NK-92 treated with Interleukin-12 subunit alpha and Interleukin-12 subunit beta, amount 100 ng/mL, for 24 hours (cell line): ENCODE measurements at regions not wholly inside any gene's neighbourhood (a gene's known extent, or its start where the extent isn't known, plus 50 kb on each side); places are given as distances from the start of the nearest gene placed in this dataset.
"Not testable (repeated sequence)": the region's sequence is repeated elsewhere in the genome, so short reads cannot be mapped to it uniquely, and the experiment has no call there.

Experiments used
- DNase-seq: peaks from one replicate; lab custom pipeline; 2025; lab: John Stamatoyannopoulos, UW

- DNase-seq: no peak
Measured at GRCh38 chr6:44742201-44742600, 354.7 kb downstream of the CDC5L start.

DNA sequence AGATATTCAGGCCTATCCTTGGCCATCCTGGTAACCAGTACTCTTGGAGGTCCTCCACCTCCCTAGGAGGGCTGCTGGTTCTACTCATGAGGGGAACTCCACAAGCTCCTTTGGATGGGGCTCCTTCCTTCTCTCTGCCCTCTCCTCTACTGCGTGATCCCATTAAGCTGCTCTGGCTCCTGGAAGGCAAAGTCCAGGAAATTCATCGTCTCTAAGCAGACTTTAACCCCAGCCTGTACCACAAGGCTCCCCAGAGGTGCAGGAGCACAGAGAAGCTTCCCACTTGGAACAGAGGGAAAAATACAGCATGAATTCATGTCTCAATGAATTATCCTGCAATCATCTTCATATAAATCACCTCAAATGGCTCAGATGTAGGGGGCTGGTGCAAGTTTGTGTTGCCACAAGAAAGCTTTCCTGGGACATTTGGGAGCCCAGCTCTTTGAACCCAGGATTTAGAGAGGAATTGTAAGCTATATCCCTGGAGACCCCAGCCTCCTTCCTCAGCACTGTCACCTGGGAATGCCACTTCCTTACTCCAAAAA is 355.4 kb downstream of the CDC5L start:
- no peak for DNase-seq

GRCh38 chr6:44760116-44760515 is 372.6 kb downstream of the CDC5L start:
- DNase-seq: not testable (repeated sequence)

GRCh38 chr6:44761046-44761445 is 373.5 kb downstream of the CDC5L start:
- no peak for DNase-seq

DNA sequence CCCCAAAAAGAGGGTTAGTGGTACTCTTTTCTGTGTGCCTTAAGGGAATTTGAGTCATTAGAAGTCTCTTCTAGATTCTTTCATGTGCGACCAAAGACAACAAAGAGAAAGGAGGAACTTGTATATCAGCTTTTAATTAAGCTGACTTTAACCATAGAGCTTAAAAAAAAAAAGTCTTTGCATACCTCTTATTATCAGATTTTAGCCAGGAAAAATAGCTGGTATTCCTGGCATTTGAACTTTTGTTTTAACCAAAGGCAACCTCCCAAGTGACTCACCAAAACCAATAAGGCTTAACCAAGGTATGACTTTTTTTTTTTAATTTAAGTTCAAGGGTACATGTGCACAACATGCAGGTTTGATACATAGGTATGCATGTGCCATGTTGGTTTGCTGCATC is 375.0 kb downstream of the CDC5L start:
- DNase-seq: no peak

DNA sequence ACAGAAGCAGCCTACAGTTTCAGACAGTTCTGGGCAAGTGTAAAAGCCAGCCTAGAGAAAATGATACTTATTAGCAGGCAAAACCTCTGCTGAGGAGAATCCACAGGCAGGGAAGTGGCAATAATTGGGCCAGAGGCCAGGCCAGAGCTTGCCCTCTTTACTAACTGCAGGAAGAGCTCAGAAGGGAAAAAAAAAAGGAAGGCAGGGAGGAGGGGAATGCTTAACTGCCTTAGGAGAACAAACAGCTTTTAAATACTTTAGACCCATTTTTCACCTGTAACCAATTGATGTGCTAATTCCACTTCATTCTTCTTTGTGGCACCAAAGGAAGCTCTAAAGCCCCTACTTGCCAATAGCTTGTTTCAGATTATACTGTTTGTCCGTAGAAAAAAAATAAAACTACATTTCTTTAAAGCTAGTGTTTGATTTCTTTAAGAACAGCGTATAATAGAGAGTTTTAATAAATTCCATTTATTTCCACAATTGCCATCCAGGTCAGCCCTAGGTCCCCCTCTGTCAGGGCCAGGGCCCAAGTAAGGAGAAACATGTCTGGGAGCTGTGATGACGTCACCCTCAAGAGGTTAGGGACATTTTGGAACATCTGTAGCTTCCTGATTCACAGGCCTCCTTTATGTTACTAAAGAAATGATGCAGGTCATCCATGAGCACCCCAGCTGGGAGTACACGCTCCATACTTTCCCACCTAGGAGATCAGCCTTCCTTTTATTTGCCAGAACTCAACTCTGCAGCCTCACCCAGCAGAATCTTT is 384.3 kb downstream of the CDC5L start:
- DNase-seq: no peak

- DNase-seq: no peak
Measured at GRCh38 chr6:44772838-44773237, 385.3 kb downstream of the CDC5L start.

GRCh38 chr6:44775121-44775520 is 387.6 kb downstream of the CDC5L start:
- no peak for DNase-seq

DNA sequence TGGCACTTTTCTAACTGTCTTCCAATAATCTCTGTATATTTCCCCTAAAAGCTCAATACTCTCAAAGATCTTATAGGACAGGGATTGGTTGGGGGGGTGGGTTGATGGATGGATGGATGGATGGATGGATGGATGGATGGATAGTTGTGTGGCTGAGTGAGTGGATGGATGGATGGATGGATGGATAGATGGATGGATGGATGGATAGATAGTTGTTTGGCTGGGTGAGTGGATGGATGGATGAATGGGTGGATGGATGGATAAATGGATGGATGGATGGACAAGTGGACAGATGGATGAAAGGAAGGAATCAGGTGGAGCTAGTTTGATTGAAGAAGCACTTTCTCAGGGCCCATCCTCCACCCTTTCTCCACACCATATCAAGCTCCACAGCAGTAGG is 388.8 kb downstream of the CDC5L start:
- no peak for DNase-seq

DNA sequence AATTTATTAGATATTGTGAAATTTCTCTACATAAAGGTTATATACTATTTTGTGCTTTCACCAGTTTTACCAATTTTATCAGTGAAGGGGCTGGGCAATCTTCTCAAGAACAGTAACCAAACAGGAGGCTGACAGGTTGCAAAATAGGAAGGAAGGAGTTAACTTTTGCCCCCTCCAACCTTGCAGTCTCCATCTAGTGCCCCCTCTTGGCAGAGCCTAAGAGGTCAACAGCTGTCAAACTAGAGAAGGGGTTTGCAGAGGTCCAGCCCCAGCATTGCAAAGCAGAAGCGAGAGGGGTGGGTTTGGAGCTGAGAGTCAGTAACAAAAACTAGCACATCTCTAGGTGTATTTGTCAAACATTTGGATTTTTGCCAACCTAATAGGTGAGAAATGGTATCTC is 391.0 kb downstream of the CDC5L start:
- DNase-seq: no peak
